HTR-8/SVneo (cell line): ENCODE measurements at regions not wholly inside any gene's neighbourhood (a gene's known extent, or its start where the extent isn't known, plus 50 kb on each side); places are given as distances from the start of the nearest gene placed in this dataset.
A peak's percentile ranks its signal among the peaks of the same experiment; 100 is the strongest.

Experiments used
- DNase-seq: peaks from one replicate; pipeline ENCODE4 v3.0.0; 2011; ENCODE audit warnings: low spot score, mixed read lengths; ENCODE audit not compliant: insufficient read length
- FAIRE-seq: peaks from 2 replicates; lab custom pipeline; 2011; peaks lifted over from hg19 to GRCh38; lab: Jason Lieb, UNC

DNA sequence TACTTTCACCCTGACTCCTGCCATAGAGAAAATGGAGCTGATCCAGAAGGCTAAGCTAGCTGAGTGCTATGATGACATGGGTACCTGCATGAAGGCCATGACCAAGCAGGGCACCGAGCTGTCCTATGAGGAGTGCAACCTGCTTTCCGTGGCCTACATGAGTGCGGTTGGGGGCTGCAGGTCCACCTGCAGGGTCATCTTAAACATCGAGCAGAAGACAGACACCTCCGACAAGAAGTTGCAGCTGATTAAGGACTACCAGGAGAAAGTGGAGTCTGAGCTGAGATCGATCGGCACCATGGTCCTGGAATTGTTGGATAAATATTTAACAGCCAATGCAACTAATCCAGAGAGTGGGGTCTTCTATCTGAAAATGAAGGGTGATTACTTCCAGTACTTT, 438.0 kb downstream of the TMA16 start:
- FAIRE-seq (no peak), DNase-seq (no peak)

DNA sequence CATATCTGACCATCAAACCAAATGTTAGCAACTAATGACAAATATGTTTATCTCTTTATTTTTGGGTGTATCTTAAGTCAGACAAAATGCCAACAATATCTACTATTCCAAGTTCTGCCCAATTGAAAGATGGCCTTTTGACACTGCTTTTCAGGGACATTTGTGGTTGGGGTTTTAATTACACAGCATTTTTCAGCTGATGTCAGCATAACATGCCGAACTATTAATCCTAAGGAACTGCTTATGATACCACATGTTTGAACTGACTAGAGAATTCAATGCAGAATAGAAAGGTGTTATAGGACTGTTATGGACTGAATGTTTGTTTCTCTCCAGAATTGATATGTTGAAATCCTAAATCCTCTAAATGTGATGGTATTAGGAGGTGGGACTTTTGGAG, 445.1 kb downstream of the TMA16 start:
- DNase-seq (no peak), FAIRE-seq (no peak)

DNA sequence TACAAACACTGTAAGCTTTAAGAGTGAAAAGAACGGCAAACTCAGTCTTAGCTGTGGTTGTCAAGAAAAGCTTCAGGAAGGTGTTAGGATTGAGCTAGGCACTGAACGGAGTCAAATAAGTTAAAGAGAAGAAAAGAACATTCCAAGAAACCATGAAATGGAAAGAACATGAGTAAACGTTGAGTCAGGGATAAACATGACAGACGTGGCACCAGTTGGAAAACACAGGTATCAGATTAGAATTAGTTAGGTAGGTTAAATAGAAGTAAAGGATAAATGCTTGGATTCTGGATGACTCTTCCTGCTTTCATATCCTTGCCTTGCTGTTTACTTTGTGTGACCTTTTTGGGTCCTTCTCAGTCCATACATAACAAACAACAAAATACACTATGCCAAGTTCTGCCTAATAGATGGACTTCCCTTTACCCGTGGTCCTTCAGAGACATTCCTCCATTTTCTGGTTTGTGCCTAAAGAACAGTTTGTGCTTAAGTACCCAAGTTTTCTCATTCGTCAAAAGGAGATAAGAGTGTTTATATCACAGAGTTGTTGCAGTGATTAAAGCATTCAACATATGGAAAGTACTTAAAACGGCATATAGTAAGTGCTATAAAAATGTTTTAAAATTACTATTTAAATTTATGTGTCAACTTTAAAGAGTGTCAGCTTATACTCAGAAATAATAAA, 446.9 kb downstream of the TMA16 start:
- FAIRE-seq (no peak), DNase-seq (no peak)

DNA sequence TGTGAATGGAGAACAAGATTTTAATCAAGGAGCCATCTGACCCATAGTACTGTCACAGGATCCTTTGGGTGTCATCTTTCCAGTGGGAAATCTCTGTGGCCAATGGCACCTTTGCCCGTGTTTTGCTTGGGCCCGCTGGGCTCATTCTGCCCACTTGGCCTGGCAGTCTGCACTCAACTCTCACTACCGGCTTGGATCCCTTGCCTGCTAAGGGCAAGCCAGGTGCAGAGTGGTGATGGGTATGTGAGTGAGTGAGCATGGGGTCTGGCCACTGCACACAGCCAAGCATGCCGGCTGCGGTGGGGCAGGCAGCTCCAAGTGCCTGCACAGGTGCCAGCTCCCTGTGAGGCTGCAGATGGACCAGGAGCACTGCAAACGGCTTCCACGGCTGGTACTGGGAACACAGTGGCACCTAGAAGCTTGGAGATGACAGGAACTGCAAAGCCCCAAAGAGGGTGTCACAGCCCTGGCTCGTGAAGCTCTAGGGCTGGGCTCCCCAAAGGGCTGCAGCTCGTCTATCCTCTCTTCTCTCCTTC, 454.5 kb downstream of the TMA16 start:
- FAIRE-seq (no peak), DNase-seq (no peak)

DNA sequence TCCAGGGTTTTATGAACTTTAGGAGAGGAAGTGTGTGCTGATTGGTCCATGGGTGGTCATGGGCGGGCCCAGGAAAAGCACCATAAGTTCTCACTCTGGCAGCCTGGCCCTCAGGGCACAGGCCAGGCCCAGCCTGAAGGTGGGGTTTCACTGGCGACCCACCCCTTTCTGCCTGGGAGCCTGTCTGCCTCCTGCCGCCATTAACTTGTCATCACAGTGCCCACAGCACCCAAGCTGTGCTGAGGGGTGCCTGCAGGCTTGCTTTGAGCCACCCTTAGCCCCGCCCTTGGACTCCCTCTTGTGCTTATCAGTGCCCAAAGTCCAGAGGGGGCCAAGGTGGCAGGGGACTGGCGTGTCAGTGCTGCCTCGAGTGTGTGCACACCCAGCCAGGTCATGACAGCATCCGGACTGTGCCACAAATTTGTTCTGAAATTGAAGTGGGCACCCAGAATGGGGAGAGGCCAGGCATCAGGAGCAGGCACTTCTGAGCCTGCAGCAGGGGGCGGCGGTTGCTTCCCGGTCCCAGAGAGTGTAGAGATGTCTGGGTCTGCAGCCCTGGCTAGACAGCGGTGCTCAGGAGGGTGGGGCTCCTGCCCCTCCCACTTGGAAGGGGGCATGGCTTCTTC, 455.6 kb downstream of the TMA16 start:
- DNase-seq (no peak), FAIRE-seq (no peak)

DNA sequence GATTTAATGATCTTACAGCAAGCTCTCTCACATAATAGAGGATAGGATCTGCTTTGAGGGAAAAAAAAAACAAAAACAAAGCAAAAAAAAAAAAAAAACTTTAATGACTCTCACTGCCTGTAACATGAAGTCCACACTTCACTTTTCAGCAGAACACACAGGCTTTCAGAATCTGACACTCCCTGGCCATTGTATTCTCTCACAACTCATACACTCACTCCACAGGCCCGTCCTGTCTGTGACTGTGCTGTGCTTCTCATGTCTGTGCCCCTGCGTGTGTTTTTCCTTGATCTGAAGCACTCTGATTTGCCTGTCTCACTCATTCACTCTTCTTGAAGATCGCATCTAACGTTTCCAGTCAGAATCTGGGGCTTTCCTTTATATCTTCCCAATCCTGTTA, 460.8 kb downstream of the TMA16 start:
- no peak for FAIRE-seq
- DNase-seq = no peak

DNA sequence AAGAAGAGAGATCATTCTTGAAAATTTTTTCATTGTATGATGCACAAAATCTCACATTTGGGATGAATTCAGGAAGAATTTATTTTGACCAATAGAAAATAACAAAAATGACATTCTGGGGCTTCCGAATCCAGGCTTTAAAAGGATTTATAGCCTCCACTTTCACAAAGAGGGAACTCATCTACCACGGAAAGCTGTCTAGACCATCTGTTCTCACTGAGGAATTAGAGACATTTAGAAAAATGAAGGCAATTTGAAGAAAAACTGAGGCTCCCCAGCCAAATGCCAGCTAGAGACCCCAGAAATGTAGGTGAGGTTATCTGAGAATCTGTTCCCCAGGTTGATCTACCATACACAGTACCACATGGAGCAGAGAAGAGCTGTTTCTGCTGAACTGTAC, 464.3 kb downstream of the TMA16 start:
- DNase-seq (no peak), FAIRE-seq (no peak)

DNA sequence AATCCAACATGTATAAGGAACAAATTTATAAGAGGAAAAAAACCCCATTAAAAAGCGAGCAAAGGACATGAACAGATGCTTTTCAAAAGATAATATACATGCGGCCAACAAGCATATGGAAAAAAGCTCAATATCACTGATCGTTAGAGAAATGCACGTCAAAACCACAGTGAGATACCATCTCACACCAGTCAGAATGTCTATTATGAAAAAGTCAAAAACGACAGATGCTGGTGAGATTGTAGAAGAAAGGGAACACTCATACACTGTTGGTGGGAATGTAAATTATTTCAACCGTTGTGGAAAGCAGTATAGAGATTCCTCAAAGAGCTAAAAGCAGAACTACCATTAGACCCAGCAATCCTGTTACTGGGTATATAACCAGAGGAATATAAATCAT, 465.4 kb downstream of the TMA16 start:
- no peak for FAIRE-seq
- no peak for DNase-seq

DNA sequence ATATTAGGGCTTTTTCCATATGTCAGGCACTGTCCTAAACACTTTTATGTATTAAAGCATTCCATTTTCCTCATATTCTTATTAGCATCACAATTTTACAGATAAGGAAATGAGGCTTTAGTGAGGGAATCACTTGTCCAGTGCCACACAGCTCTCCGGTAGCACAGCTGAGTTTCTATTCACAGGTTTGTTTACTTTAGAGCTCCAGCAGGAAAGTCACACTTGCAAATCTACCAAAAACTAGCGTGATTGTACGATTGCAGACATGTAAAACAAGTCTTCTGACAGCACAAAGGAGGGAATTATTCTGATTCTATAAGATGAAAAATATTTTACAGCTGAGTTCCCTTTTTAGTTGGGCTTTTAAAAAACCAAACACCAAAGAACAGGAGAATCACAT, 472.1 kb downstream of the TMA16 start:
- DNase-seq (no peak), FAIRE-seq (no peak)

DNA sequence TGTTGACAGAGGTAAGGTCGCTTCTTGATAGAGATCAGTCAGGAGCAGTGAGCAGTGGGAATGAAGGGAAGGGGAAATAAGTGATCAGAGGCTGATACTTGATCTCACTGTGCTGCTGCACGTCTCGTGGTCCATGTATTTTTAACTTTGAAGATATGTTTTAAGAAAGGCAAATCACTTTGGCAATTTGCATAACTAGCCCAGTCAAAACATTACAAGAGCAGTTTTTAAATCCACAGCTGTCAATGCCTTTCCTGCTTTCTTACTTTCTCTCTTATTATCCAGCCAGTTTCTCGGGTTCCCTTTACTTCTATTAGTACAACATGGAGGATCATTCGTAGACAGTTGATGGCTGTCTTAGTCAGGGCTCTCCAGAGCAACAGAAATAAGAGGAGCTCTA, 472.8 kb downstream of the TMA16 start:
- DNase-seq (no peak), FAIRE-seq (no peak)

DNA sequence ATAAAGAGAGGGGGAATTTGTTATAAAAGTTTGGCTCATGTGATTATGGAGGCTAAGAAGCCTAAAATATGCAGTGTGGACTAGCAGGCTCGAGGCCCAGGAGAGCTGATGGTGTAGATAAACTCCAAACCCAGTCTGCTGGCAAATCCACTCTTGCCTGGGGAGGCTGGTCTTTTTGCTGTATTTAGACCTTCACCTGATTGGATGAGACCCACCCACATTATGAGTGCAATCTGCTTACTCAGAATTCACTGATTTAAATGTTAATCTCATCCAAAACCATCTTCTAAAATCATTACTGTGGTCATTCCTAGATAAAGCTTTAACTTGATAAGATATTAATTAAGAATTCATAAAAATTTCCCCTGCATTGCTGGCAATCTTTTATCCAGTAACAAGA, 473.2 kb downstream of the TMA16 start:
- DNase-seq = no peak
- no peak for FAIRE-seq

DNA sequence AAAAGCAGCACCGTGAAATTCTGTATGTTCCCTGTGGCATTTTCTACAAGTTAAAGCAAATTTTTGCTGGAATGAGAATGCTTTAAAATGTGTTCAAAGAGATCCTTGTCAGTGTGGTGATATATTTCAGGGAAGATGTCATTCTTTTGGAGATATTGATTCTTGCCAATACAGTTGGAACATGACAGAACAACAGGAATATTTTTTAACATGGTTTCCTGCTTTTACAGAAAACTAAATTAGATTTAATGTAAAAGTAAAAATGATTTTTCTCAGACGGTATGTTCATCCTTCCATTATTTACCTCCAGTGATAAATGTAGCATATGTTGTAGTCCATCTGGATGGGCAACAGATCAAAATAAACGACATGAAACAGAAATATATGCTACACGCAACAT, 474.8 kb downstream of the TMA16 start:
- FAIRE-seq (no peak), DNase-seq (no peak)

DNA sequence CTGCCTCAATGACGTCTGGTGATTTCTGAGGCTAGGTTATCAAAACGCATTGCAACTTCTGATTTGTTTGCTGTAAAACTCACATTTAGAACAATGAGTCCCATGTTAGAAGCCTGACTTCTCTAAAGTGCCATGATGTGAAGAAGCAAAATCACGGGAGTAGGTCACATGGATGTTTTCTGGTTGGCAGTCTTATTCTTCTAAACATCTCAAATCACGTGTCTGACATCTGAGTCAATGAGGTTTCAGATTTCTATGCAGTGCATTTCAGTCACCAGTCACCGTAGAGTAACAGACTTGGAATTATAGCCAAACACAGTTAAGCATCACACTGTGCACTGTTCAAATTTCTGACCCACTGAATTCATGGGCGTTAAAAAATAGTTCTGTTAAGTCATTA, 482.1 kb downstream of the TMA16 start:
- DNase-seq = no peak

DNA sequence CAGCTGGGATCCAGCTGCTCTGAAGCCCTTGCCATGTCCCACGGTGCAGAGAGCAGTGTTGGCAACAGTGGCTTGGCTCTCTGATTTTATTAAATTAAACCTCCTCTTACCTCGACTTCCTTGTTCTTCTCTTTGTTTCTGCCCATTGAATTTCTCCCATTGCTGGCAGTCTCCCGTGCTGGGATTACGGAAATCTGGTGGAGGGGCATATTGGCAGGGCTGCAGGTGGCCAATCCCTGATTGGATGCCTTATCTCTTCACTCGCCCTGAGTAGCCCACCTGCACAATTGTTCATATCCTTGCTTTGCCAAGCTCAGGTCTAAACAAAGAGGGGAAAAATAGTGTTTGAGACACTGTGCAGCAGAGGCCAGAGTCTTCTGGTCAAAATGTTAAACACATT, 493.9 kb downstream of the TMA16 start:
- DNase-seq = no peak

More for the DNA sequence above, 482.1 kb downstream of the TMA16 start:
- no peak for FAIRE-seq

DNA sequence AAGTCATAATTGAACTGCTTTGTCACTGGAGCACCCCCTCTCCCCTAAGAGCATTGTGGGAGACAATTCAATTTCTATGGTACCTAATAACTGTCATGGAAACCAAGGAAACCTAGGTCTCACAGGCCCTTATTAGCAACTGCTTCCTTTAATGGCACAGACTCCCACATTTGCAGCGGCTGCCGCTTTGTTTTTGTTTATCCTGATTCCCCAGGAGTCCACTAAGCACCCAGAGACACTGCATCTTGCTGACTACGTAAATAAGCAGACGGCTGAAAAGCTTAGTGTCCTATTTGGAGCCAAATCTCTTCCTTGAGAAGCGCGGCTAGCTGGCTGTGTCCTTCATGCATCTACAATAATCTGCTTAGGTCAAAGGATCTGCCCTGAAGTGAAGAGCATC, 494.4 kb downstream of the TMA16 start:
- no peak for FAIRE-seq
- no peak for DNase-seq

More for the DNA sequence above, 493.9 kb downstream of the TMA16 start:
- FAIRE-seq = no peak

DNA sequence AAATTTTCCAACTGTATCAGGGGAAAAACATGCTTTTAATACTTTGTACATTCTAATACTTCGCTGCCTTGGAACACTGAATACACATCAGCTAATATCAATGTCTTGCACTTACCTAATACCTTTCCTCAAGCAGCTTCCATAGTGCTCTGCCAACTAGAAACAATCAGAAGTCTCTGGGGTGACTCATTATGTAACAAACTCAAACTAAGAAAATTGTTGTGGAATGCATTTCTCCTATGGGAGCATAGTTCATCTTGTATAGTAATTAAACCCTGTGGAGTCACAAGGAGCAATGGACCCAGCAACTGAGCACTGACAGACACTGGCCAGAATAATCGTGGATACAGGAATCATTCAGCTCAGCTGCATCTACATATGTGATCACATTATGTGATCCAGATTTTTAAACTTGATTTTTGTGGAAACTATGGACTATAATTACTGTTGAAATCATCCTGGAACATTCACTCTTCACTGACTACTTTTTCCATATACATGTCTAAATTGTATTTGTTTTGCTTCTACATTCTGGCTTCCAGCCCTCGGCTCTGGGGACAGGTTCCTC, 496.9 kb downstream of the TMA16 start:
- DNase-seq (no peak), FAIRE-seq (no peak)

DNA sequence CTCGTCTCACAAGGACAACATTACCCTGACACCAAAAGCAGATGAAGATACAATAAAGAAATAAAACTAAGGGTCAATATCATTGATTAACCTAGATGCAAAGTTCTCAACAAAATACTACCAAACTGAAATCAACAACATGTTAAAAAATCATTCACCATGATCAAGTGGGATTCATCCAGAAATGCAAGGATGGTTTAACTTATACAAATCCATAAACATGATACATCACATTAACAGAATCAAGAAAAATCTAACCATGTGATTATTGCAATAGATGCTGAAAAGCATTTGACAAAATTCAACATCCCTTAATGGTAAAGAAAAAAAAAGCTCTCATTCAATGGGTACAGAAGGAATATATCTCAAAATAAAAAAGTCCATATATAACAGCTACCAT, 514.9 kb downstream of the TMA16 start:
- no peak for FAIRE-seq

DNA sequence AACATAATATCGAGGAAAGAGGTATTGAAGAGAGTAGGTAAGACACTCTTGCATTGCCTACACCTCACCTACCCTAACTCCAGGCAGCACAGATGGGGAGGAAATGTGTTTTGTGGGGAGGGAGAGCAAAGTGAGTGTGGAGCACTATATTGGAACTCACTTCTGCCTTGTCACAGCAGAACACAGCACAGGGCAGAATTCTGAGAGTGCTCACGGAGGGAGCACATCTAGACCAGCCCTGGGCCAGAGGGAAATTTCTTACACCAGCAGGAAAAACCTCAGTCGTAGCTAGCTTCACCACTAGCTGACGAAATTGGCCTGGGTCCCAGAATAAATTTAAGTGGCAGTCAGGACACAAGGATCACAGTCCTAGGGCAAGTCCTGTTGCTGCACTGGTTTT, 517.3 kb downstream of the TMA16 start:
- FAIRE-seq (peak; percentile 64), DNase-seq (no peak)

More for the DNA sequence above, 514.9 kb downstream of the TMA16 start:
- no peak for DNase-seq

DNA sequence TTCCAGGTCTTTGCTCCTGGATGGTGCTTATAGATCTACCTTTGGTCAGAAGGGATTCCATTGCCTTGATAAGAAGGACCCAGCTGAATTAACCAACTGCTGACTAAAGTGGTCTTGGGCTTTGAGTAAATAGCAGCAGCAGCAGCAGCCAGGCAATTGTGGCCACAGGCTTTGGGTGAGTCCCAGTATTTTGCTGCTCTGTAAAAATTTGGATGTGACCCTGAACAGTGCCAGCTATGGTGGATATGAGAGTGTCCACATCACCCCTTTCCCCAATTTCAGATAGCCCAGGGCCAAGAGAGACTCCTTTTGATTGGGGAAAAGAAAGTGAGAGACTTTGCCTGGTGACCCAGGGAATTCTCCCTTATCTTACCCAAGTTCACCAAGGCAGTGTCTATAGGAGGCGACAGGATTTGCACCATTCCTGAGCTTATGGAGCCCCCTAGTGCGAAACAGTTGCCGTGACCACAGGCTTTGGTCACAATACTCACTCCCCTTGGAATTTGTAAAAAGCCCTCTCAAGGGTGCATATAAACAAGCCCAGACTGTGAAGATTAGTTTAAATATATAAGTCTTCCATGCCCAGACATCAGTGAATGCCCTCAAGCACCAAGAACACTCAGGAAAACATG, 518.0 kb downstream of the TMA16 start:
- no peak for FAIRE-seq
- peak; percentile 21 for DNase-seq

DNA sequence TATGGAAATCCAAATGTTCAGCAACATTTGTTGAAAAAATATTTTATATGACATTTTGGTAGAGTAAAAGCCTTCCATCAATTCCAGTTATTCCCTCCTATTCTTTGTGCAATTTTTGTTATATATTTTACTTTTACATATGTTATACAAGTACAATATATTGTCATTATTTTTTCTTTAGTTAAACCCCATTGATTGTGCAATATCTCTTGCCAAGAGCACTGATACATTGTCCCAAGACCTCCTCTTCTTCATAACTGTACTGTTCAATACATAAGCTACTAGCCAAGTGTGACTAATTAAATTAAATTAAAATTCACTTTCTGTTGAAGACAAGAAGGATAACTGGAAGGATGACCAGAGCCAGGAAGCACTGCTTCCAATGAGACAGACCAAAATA, 527.5 kb downstream of the TMA16 start:
- no peak for DNase-seq
- FAIRE-seq = no peak

DNA sequence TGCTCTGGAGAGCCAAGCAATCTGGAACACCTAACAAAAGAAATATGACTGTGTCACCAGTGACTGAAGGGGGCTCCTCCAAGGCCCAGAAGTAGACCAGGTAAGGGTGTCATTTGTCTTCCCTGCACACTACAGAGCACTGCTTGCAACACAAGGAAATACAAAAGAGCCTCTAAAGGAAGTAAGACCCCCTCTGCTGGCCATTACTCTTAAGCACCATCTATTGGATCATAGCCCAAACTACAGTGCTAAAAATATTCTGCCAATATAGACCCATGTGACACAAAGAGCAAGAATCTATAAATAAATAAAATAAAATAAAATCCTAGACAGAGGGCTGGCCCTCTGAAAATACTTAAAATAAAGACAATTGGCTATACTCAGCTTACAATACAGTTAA, 528.7 kb downstream of the TMA16 start:
- FAIRE-seq (no peak), DNase-seq (no peak)
